ENCODE measurements at regions not wholly inside any gene's neighbourhood (a gene's known extent, or its start where the extent isn't known, plus 50 kb on each side); places are given as distances from the start of the nearest gene placed in this dataset.
"Not testable (repeated sequence)": the region's sequence is repeated elsewhere in the genome, so short reads cannot be mapped to it uniquely, and the experiment has no call there.

DNA sequence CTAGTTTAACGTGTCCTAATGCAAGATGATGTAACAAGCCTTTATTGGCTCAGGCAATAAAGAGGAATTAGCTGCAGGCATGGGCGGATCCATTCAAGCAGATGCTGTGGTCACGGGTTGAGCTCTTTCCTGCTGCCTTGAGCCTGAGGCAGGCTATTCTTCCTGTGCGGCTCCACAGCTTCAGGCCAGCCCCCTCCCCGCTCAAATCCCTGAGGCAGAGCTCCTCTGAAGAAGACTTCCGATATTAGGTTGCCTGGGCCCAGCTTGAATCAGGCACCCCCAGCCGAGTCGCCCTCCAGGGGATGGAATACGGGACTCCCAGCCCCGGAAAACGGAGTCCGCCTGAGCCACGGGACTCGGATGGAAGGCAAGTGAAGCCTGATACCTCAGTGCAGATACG lies 95.0 kb upstream of the RUFY1 start:
- peak; percentile 39 for DNase-seq

DNA sequence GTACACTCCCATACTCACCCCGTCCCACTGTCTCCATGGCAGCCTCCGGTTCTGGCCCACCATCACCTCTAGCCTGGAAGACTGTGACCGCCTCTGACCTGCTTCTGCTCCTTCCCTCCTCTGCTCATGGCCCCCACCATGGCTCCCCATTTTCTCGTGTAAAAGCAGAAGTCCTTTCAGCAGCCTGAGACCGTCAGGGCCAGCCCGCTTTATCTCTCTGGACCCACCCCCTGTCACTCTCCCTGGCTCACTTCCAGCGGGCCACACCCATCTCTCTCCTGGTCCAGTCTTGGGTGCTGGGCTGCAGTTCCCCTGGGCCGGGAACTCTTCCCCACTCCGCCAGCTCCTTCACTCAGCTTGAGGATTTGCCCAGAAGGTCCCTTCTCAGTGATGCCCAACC lies 96.0 kb upstream of the RUFY1 start:
- DNase-seq = peak; percentile 78

DNA sequence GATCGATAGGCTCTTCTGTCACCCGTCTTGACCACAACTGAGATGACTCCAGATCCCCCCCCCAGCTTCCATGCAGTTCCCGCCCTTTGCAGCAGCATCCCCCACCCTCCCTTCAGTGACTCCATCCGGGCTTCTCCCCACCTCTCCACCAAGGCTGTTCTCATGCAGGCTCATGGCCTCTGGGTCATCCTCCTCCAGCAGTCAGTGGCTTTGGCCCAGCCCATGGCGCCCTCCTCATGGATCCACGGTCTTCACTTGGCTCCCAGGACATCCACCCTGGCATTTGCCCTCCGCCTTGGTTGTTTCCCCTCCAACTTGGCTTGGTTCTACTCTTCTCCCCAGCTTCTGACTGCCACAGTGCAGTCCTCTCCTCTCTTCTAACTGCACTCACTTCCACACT lies 96.7 kb upstream of the RUFY1 start:
- no peak for DNase-seq

DNA sequence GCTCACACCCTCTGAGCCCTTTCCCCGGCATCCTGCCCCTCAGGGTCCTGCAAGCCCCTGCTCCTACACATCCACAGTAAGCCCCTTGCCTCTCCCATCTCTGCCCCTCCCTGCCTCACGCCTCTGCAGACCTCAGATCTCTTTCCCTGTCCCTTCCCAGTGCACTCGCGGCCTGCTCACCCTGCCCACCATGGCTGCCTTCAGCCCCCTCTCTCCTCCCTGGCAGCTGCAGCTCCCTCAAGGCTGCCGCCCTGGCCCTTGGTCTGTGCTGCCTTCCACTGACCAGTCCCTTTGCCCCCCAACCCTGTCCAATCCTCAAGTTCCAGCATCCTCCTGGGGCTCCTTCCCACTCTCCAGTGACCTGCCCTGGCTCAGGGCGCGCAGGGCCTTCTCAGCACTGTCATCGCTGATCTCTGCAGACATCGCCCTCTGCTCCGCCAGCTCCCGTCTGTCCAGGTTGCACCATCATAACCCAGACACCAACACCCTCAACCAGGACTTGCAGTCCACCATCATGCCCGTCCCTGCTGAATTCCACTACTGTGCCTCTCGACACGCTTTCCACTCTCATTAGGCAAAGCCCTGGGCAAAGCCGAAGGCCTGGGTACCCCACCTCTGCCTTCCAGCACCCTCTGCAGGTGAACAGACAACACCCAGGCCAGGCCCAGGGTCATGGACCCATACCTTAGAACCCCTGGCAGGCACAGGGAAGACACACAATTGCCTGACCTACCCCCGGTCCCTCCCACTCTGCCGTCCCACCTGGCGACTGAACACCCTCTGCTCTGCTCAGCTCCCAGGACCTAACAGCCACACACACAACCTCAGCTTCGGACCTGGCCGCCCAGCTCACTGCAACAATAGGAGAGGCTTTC lies 97.8 kb upstream of the RUFY1 start:
- no peak for DNase-seq

DNA sequence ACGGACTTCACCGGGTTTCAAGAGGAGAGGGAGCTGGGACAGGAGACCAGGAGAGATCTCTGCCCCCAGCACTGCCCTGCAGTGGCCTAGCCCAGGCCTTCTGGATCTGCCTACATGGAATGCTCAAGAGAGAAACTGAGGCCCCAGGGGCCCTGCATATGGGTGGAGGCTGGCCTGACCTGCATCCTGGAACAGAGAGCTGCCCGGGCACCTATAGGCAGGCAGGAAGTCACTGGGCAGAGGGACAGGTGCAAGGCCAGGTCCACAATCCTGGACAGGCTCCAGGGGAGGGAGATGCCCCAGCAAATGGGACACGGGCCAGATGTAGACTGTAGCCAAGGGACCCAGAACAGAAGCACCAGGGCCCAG lies 98.5 kb upstream of the RUFY1 start:
- no peak for DNase-seq

DNA sequence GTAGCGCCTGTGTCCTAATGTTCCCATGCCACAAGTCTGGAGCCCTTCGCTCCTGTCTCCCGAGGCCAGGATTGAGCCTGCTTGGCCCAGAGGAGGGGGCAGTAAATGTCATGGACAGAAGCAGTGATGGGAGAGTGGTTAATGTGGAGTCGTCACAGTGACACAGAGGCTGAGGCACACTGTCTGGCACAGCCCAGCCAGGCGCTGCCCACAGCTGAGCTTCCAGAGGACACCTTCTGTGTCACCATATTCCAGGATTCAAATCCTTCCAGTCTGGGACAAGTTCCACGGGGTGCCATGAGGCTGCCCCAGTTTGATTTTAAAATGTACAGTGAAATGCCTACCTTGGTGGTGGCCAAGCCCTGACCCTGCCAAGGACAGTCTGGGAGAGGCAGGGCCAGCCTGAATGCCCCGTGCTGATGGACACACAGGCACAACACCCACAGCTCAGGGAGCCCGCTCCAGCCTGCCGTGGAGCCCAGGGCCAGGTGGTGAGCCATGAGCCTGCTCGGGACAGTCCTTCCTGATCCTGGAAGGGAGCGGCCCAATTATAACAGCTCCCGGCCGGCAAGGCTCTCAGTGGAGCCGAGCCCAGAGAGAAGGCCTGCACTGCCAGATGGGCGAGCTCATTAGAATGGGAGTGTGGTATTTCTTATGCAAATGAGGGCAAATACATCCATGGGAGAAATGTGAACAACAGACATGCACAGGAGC lies 99.1 kb upstream of the RUFY1 start:
- no peak for DNase-seq

DNA sequence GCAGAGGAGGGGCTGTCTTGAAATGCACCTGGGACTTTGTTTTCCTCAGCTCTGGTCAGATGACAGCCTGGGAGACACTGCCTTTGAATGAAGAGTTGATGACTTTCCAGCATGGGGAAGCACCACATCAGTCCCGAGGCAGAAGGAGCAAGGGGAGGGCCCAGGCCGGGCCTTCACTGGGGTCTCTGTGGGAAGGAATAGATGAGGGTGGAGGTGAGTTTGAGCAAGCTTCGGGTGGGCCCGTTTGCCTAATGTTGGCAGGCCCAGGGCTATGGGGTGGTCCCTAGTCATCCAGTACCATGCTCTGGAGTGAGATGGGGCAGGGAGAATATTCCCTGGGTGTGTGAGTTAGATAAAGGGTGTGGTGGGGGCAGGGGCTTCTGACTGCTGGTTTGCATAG lies 100.4 kb upstream of the RUFY1 start:
- not testable (repeated sequence) for DNase-seq

DNA sequence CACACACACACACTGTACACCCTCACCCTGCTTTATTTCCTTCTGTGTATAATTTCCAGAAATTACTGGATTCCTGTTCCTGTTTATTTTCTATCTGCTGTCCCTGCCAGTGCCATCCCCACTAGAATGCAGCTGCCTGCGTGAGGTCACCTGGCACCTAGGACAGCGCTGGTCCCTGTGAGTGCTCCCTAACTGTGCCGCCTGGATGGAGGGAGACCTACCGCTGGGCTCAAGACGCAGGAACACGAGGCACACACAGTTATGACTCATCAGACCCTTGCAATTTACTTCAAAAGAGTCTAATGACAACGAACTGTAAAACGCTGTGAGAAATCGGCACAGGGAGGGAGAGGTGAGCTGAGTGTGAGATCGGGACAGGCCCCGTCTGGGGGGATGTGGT lies 102.1 kb upstream of the RUFY1 start:
- DNase-seq = not testable (repeated sequence)

DNA sequence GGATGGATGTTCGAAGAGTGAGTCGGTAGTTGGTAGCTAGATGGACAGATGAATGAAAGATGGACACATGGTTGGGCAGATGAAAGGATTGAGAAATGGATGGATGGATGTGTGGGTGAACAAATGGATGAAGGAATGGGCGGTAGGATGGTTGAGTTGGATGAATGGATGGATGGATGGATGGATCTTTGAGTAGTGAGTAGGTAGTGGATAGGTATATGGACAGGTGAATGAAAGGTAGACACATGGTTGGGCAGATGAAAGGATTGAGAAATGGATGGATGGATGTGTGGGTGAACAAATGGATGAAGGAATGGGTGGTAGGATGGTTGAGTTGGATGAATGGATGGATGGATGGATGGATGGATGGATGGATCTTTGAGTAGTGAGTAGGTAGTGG lies 97.0 kb upstream of the ADAMTS2 start:
- DNase-seq = not testable (repeated sequence)

DNA sequence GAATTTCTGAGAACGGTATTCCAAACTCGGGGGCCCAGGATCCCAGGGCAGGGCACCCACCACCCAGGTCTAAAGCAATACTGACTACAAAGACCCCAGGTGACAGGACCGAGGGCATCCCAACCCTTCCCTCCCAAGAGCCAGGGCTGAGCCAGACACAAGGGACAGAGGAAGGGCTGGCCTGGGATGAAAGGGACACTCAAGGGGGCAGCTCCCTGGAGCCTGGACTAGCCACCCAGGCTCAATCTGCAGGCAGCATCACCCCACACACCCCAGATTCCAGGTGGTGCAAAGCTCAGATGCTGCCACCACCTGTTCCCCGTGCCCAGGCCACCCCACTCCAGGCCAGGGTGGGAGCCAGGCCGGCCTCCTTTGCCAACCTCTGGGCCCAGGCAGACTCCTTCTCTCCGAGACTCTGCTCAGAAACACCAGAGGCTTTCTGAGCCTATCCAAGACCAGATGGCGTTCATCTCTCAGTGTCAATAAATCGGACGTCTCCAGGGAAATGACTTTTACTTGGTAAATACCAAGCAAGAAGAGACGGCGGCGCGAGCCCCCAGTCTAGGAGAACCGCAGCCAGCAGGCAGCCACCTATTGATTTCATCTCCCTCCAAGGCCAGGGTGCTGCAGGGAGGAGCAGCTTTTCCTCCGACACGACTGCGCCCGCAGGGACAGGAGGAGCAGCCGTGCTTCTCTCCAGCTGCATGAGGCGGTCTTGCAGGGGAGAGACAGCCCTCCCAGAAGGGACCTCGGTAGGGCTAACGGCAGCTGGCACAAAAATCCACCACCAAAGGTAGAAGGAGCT lies 94.1 kb upstream of the ADAMTS2 start:
- DNase-seq = no peak

DNA sequence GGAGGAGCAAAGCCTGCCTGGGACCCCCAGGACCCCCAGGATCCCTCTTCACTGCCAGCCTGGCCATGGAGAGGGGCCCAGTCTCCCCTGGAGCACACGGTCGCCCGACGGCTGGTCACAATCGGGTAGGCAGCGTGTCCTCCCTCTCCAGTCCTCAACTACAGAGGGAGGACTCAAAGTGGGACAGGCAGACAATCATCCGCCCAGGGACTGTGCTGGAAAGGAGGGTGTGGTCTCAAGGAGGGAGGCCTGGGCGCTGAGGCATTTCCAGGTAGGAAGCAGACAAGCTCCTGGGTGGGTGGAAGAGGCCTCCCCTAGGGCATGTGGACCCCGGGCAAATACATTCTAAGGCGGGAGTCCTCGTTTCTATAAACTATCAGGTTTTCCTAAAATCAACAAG lies 93.2 kb upstream of the ADAMTS2 start:
- DNase-seq = no peak

DNA sequence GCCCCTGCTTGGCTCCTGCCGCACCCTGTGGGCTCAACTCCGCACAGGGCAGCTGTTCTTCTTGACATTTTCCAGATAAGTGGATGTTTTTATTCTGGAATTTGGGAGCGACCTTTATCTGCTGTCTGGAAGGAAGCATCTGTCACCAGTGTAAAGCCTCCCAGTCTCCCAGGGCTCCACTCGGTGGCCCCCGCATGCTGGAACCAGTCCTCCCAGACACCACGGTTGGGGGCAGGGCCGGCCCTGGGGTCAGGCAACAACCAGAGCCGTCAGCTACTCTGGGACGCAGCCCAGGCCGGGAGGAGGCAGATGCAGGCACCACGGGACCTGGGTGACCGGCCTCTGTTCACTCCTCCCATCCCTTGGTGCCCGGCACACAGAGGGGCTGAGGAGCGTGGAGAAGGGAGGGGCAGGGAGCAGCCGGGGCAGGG lies 92.8 kb upstream of the ADAMTS2 start:
- DNase-seq = no peak

DNA sequence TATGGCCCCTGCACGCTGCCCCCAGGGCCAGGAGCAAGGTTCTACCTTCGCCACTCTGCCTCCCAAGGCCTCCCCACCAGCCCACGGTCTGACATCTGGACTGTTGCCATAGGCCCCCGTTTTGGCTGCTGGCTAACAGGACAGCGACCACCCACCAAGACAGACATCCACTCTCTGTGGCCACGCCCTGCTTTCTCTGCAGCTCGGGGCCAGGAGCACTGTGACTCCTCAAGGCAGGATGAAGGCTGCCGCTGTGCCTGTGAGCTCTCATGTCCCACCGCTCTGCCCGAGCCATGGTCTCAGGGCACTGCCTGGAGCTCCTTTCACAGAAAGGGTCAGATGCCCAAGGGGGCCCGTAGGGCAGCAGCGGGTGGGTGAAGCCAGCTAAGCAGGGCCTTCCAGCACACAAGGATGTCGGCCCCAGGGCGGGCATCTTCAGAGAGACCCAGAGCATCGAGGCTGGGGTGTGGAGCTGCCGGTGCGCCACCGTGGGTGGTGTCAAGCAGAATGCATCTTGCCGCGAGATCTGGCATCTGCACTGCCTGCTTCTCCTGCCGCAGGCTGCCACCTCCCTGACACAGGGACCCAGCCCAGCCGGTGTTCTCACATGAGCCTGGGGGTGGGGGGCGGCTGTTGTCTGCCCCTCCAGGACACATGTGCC lies 92.2 kb upstream of the ADAMTS2 start:
- no peak for DNase-seq

DNA sequence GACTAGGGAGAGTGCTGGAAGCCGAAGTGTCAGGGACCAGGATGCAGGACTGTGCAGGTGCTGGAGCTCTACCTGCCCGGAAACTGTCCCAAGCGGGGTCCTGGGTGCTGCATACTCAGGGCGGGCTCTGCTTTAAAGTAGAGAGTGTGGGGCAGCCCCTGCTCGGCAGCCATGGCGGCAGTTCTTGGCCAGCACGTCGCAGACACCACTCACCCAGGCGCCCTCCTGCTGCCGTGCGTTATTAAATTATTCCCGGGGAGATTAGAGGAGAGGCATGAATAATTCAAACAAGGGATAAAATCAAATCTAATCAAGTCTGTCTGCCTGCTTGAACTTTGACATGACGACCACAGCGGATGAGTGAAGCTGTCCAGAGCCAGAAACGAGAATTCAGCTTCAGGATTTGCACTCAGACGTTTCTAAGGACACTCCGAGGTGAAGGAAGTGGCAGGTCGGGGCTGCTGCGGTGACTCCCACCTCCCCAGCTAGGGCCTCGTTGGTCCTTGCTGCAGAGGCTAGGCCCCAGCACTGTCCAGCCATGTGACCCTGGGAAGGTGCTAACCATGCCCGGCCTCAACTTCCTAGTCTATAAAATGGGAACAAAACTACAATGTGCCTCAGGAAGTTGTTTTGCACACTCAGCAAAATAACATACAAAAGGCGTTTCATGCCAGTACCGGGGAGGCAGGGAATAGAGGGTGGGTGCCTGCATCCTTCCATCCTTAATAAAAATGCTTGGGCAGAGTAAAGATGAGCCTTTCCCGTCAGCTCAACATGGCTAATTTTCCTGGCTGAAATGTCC lies 91.3 kb upstream of the ADAMTS2 start:
- no peak for DNase-seq

DNA sequence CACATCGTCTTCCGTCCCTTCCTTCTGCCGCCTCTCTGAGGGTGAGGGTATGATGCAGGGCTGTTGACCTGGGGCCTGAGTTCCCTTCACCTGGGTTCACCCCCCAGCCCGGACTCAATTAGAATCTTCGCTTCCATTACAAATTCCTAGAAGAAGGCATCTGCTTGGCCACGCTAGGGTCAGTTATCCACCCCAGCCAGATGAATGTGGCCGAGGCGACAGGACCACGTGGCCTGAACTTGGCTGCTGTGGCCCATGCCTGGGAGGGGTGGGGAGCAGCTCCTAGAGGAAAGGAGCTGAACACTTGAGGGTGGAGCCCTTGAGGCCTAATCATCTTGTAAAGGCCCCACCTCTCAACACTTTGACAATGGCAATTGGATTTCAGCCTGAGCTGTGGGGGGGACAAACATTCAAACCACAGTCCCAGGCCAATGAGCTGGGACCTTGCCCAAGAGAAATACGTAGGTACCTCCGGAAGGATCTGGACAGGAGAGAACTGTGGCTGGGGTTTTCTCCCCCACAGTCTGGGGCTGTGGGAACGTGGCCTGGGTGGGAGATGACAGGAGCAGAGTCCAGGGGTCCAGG lies 90.6 kb upstream of the ADAMTS2 start:
- DNase-seq = no peak

DNA sequence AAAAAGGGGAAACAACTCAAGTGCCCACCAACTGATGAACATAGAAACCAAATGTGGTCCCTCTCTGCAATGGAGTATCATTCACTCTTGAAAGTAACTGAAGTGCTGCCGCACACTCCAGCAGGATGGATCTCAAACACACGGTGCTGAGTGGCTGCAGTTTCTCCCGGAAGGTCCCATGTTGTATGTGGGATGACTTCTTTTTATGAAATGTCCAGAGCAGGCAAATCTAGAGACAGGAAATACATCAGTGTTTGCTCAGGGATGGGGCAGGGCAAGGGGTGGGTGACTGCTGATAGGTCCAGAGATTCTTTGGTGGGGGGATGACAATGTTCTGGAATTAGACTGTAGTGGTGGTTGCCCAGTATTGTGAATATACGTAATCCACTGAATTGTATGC lies 89.9 kb upstream of the ADAMTS2 start:
- DNase-seq = no peak

DNA sequence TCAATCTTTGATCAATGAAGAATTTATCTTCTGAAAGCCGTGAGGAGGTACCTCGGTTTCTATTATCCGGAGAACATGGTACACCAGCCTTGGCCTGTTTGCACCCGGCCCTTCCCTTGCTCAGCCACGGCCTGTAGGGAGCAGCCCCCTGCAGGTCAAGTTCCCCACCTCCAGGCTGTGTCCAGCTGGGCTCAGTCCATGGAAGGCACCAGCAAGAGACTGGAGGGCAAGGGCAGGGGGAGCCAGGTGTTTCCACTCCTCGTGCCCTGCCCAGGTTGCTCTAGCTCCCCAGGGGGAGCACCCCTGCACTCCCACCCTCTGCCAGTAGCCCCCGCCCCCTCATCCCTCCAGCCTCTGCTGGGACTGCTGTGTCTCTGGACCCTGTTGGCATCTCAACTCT lies 87.3 kb upstream of the ADAMTS2 start:
- DNase-seq = no peak

DNA sequence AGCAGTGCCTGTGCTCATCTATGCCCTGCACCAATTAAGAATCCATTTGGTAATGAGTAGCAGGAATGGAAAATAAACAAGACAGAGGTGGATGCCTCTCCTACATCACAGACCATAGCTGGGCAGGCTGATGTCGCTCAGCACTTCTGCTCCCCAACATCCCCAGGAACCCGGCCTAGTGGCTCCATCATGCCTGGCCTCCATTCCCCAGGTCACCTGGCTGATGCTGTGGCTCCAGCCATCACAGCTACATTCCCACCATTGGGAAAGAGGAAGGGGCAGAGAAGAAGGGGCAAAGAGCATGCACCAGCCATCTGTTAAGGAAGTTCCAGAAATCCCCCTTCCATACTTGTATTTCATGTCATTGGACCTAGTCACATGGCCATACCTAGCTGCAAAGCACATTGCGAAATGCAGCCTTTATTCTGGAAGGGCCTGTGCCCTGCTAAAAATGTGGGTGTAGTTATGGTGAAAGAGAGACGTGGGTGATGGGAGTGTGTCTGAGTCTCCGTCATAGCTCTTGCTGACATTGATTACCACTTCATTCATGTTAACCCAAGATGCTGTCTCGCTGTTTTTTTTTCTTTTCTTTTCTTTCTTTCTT lies 86.1 kb upstream of the ADAMTS2 start:
- no peak for DNase-seq

DNA sequence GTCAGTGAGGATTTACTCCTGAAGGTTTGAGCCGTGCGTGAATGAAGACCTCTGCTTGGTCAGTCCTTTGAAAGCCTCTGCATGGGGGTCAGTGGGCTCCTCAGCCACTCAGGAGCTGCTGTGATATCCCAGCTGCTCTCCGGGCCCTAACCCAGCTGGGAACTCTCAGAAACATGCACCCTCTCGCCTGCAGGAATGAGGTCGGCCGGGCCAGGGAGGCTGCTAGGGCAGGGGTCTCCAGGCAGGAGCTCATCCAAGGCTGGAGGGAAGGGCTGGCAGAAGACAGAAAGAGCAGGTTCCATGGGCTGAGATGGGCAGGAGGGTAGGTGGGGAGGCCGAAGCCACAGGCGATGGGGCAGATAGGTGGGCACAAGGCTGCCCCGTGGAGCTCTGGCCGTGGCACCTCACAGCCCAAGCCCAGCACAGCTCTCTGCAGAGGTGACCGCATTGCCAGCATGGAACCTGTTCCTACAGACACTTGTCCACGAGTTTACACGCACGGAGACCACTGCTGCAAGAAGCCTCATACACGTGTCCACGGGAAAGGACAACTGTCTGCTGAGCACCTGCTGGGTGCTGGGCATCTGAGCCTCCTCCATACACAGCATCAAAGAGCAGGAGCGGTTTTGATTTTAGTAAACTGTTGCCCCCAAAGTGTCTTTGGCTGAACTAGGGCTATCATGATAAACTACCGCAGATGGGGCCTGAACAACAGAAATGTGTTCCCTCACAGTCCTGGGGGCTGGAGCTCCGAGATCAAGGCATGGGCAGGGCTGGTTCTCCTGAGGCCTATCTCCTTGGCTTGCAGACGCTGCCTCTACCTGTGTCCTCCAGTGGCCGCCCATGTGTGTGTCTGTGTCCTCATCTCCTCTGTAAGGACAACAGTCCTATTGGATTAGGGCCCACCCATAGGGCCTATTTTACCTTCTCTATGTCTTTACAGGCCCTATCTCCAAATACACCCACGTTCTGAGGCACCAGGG lies 85.2 kb upstream of the ADAMTS2 start:
- DNase-seq = no peak

DNA sequence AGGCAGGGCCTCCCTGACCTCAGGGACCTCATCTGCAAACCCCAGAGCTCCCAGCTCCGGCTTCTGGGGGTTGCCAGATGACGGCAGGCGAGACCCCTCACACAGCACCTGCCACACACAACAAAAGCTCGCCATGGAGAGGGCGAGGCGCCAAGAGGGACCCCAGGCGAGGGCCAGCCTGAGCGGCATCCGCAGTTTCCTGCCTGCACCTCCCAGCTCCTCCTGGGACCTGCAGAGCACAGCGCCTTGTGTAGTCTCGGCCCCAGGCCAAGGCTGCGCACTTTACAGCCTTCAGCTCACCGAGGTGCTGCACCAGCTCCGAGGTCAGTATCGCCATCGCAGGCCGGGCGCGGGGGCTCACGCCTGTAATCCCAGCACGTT lies 82.4 kb upstream of the ADAMTS2 start:
- DNase-seq = no peak
